Lung (tissue), 11 donors: ENCODE measurements at regions not wholly inside any gene's neighbourhood (a gene's known extent, or its start where the extent isn't known, plus 50 kb on each side); places are given as distances from the start of the nearest gene placed in this dataset.

Experiments used
- ATAC-seq: fragments of 200-7000 bp; cut with Tn5 transposase; one replicate; pipeline ENCODE4 v1.9.1; 2020; ENCODE audit warnings: moderate number of reproducible peaks; ENCODE audit not compliant: insufficient read depth, low FRiP score
- DNase-seq, 3 donors: peaks; one replicate each; pipeline ENCODE4 v3.0.0-alpha.2; 2013 to 2017
- H3K27ac ChIP-seq, 2 donors: one replicate each; pipeline ENCODE4 v1.5.1; 2013; ENCODE audit warnings: mild to moderate bottlenecking in 2 of 2, moderate library complexity in 2 of 2, control low read depth in 1 of 2, inconsistent platforms in 1 of 2, low read depth in 1 of 2, low read length in 1 of 2
- H3K27me3 ChIP-seq, 3 donors: one replicate each; pipeline ENCODE4 v1.5.1; 2013; ENCODE audit warnings: low read length in 2 of 3; ENCODE audit not compliant: control insufficient read depth in 3 of 3, insufficient read depth in 3 of 3
- H3K36me3 ChIP-seq, 4 donors: one replicate each; pipeline ENCODE4 v1.5.1; 2013; ENCODE audit warnings: low read length in 4 of 4, mild to moderate bottlenecking in 1 of 4, moderate library complexity in 1 of 4; ENCODE audit not compliant: control insufficient read depth in 4 of 4, insufficient read depth in 4 of 4
- H3K4me1 ChIP-seq, 5 donors: one replicate each; pipeline ENCODE4 v1.5.1; 2013; ENCODE audit warnings: low read length in 5 of 5, mild to moderate bottlenecking in 2 of 5, moderate library complexity in 1 of 5; ENCODE audit not compliant: control insufficient read depth in 5 of 5, insufficient read depth in 5 of 5
- H3K4me3 ChIP-seq: one replicate; pipeline ENCODE4 v1.5.1; 2013; ENCODE audit warnings: mild to moderate bottlenecking, control low read depth, moderate library complexity
- H3K9ac ChIP-seq, 2 donors: one replicate each; pipeline ENCODE4 v1.5.1; 2013; ENCODE audit warnings: low read length in 2 of 2, control low read depth in 1 of 2; ENCODE audit not compliant: insufficient read depth in 1 of 2
- H3K9me3 ChIP-seq, 4 donors: one replicate each; pipeline ENCODE4 v1.5.1; 2013; ENCODE audit warnings: low read length in 3 of 4, mild to moderate bottlenecking in 1 of 4, moderate library complexity in 1 of 4; ENCODE audit not compliant: control insufficient read depth in 4 of 4, insufficient read depth in 3 of 4
- CTCF ChIP-seq: IDR thresholded peaks from 2 replicates; pipeline ENCODE4 v1.5.1; 2012; ENCODE audit warnings: mild to moderate bottlenecking; ENCODE audit errors: control extremely low read depth, extremely low read depth
- WGBS, 2 donors: extraction: QIAGEN DNeasy Blood & Tissue Kit; methylation state at CpG; one replicate each; pipeline ENCODE4 v1.1.7; 2013; 5-methylcytosine and 5-hydroxymethylcytosine counted together
- donor health status: control.
- donor health status: control.
- donor health status: Bipolar disorder and iron deficiency.
- donor health status: healthy.
- donor health status: DM: yes; HTN: yes; CAD: no.

- Histone ChIP-seq H3K27me3 (no peaks in the 10 kb centered on the region), H3K36me3 (no peaks in the 10 kb centered on the region), H3K9ac (no peak overlapping the region), H3K9me3 (no peaks in the 10 kb centered on the region), H3K4me3 (no peak overlapping the region), H3K4me1 (no peaks in the 10 kb centered on the region), H3K27ac (no peak overlapping the region)
- ATAC-seq (no peak), DNase-seq (no peak)
- WGBS, 2 donors: 76 to 84% methylated on average over 2 of the region's 2 CpGs
- TF ChIP-seq CTCF: no peak
These were observed 348.3 kb downstream of the TSHZ3 start for GRCh38 chr19:31000913-31001312.

- DNase-seq (no peak), ATAC-seq (no peak)
- no peak for TF ChIP-seq CTCF
- WGBS, 2 donors: 75 to 87% methylated on average over 2 of the region's 2 CpGs
- Histone ChIP-seq H3K27ac (no peak overlapping the region), H3K9ac (no peak overlapping the region), H3K27me3 (no peaks in the 10 kb centered on the region), H3K4me3 (no peak overlapping the region), H3K36me3 (no peaks in the 10 kb centered on the region), H3K9me3 (no peaks in the 10 kb centered on the region), H3K4me1 (no peaks in the 10 kb centered on the region)
These were observed 349.5 kb downstream of the TSHZ3 start for GRCh38 chr19:30999726-31000125.

GRCh38 chr19:30997222-30997621, 352.0 kb downstream of the TSHZ3 start:
- TF ChIP-seq CTCF: no peak
- WGBS, 2 donors: 65 to 75% methylated on average over 4 of the region's 4 CpGs

GRCh38 chr19:30978639-30979038, 370.6 kb downstream of the TSHZ3 start:
- Histone ChIP-seq H3K4me3 (no peak overlapping the region), H3K9ac (no peak overlapping the region), H3K27ac (no peak overlapping the region), H3K9me3 (peaks cover 0 to 13% (median 7%) of the 10 kb centered on the region in 4 donors), H3K27me3 (no peaks in the 10 kb centered on the region), H3K36me3 (peaks cover 0 to 3% (median 0%) of the 10 kb centered on the region in 4 donors), H3K4me1 (no peaks in the 10 kb centered on the region)
- no peak for DNase-seq
- no peak for ATAC-seq
- TF ChIP-seq CTCF: no peak
- 41 to 50% methylated on average over 4 of the region's 4 CpGs for WGBS, 2 donors

More at GRCh38 chr19:30997222-30997621, 352.0 kb downstream of the TSHZ3 start:
- Histone ChIP-seq H3K4me1 (no peaks in the 10 kb centered on the region), H3K9ac (no peak overlapping the region), H3K27me3 (no peaks in the 10 kb centered on the region), H3K27ac (no peak overlapping the region), H3K9me3 (no peaks in the 10 kb centered on the region), H3K4me3 (no peak overlapping the region), H3K36me3 (no peaks in the 10 kb centered on the region)
- DNase-seq (no peak), ATAC-seq (no peak)
